ENCODE measurements at regions not wholly inside any gene's neighbourhood (a gene's known extent, or its start where the extent isn't known, plus 50 kb on each side); places are given as distances from the start of the nearest gene placed in this dataset.
"Not testable (repeated sequence)": the region's sequence is repeated elsewhere in the genome, so short reads cannot be mapped to it uniquely, and the experiment has no call there.

DNA sequence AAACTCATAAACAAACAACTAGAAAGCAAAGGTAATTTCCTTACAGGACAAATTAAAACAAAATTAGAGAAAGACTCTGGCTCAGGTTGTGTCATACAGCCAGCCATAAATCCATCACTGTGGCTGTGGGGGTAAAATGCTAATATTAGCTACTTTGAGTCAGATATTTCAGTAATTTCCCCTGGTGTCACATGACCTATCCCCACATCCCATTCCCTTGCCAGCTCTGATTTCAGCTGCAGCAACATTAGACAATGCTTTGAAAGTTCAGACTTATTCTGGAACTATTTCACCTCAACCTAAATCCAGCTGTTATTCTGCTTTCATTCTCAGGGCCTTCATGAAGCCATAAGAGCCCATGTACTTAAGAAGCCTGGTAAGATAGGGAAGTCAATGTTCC is 55.3 kb downstream of the RPL10L start:
- DNase-seq, result peak; percentile 3 to 27

DNA sequence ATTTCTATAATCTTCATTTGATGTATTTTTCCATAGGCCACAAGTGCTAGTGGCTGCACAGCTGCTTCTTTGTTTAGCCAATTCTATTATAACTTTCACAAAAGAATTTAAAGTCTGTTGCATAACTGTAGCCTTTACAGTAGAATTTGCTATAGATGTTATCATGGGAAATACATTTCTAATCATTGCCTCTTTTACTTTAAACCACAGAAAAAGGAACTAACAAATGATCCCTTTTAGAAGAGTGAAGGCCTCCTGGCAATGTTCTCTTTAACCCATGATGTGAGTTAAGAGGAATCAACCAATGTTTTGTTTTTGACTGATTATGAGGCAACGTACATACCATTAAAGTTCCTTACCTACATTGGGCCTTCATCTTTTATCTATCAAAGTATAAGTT is 68.8 kb downstream of the RPL10L start:
- DNase-seq, result no peak

DNA sequence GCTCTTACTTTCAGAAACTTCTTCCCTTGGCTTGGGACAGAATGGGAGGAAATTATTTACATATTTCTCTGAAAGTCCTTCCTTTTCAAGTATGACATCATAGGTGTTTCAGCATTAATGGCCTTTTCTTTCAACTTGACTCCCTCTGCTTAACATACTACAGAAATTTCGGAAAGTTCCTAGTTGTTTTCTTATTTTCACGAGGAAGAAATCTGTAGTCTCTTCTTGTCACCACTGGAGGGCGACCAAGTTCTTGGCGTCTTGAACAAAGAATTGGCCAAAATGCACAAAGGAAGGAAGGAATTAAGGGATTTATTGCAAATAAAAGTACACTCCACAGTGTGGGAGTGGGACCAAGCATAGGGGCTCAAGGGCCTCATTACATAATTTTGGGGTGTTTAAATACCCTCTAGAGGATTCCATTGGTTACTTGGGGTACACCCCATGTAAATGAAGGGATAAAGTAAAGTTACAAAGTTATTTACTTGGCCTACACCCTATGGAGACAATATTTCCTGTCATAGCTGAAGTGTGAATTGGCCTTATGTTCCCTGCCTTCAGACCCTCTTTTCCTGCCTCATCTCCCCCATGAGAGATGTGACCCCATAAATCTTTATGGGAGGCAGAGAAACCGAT is 70.4 kb downstream of the RPL10L start:
- DNase-seq, result peak; percentile 20 to 45

DNA sequence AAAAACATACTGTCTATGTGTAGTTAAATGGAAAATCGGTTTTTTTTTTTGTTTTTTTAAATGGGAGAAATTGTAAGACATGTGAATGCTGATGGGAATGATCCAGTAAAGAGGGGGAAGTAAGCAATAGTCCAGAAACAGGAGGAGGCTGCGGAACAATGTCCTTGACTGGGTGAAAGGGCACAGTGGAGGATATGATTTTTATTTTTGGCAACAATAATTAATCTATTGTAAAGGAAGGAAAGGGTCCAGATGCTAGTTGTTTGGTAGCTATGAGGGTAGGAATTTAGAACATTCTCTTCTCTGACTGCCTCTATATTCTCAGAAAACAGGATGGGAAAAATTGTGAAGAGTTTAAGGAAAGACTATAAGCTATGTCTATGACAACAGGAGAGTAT is 76.6 kb downstream of the RPL10L start:
- no peak for DNase-seq

DNA sequence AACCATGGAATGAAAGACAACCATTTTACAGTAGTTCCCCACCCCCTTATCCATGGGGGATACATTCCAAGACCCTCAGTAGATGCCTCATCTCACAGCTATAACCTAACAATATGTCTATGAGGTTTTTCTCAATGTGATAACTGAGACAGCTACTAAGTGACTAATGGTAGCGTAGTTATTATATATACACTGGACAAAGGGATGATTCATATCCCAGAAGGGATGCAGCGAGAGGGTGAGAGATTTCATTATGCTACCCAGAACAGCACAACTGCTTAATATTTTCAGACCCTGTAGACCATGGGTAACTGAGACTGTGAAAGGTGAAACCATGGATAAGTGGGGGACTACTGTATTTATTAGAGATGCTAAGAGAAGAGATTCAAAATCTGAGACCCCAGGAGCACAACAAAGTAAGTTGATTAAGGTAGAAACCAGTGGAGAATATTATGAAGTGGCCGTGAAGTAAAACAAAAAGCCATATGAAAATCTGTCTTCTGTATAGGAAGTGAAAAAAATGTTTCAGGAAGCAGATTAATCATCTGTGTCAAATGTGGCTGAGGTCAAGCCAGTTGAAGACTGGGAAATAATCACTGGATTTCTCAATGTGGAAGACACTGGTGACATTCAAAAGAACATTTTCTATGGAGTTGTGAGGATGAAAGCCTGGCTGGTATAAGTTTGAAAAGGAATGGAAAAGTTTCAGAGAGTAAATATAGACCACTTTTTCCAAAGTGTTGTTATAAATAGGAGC is 77.2 kb downstream of the RPL10L start:
- peak; percentile 36 to 38 for DNase-seq

DNA sequence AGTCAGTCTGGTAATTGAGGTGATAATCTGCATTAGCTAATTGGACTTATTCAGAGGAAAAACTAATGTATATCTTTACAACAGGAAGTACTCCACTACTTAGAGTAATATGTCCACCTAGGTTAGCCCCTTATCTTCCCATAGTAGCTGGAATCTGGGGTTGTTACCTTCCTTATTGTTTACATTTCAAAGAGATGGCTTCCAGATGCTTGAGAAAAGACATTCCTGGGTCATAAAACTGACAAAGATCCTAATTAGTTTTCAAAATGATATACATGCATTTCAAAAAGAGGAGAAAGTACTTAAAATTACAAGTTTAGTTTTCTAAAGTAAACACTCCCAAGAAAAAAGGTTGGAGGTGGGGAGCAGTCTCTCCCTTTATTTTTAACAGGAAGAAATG is 78.1 kb downstream of the RPL10L start:
- DNase-seq, result no peak

DNA sequence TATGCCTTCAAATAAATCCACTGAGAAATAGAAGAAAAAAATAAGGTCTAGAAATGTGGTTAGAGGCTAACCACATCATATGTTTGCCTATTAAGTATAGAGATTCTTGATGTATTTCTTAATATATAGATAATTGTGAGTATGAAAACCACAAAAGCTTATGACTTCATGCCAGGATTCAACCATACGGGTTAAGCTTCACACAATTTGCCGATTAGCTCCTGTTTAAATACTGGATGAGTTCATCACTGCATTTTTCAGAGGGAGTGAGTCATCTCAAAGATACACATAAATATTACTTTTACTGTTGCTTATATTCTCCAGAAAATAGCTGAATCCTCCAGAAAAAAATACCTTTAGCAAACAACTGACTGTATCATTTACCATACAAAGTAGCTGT is 79.6 kb downstream of the RPL10L start:
- no peak for DNase-seq

DNA sequence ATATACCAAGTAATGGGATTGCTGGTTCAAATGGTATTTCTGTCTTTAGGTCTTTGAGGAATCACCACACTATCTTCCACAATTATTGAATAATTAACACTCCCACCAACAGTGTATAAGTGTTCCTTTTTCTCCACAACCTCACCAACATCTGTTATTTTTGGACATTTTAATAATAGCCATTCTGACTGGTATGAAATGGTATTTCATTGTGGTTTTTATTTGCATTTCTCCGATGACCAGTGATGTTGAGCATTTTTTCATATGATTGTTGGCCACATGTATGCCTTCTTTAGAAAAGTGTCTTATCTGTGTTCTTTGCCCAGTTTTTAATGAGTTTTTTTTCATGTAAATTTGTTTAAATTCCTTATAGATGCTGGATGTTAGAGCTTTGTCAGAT is 83.4 kb downstream of the RPL10L start:
- DNase-seq, result not testable (repeated sequence)

DNA sequence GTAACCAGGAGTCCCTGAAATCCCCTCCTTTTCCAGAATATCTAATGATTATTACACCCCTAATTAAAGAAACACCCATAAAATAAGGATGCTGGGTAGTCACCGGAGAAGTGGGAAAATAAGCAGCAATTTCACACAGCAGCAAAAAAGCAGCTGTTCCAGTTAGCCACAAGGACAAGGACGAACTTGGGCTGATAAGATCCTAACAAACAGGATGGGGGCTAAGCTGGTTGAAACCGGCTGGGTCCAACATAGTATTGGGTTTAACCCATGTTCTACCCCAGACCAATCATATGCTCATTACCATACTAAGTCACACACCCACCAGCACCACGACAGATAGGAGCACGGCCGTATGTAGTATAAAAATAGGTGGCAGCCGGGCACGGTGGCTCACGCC is 100.7 kb downstream of the RPL10L start:
- DNase-seq, result no peak

DNA sequence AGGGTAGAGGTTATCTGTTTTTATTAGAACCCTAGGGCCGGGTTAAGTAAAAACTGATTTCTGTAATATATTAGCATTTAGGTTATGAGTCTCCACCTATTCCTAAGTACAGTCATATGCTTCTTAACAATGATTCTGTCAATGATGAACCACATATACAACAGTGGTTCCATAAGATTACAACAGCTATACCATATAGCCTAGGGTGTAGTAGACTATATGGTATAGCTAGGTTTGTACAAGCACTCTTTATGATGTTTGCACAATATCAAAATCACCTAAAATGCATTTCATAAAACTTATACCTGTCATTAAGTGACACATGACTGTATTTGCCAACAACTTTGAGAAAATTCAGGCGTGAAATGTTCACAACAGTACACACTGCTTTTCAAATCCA is 110.6 kb downstream of the RPL10L start:
- DNase-seq, result no peak

DNA sequence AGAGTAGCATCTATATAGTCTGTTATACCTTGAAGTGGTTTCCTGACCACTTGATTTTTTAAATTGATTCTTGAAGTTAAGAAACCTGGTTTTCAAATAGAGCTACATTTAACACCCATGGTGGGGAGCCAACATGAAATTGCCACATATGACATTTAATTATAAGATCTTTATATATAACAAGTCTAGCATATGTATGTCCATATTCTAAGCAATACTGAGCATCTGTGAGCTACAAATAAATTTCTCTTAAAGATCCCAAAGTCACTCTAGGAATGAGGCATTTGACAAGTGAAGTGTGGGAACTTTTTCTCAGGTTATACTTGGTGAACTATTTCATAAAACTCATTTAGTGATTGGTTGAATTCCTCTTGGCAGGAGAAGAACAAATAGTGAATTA is 132.5 kb downstream of the RPL10L start:
- no peak for DNase-seq

DNA sequence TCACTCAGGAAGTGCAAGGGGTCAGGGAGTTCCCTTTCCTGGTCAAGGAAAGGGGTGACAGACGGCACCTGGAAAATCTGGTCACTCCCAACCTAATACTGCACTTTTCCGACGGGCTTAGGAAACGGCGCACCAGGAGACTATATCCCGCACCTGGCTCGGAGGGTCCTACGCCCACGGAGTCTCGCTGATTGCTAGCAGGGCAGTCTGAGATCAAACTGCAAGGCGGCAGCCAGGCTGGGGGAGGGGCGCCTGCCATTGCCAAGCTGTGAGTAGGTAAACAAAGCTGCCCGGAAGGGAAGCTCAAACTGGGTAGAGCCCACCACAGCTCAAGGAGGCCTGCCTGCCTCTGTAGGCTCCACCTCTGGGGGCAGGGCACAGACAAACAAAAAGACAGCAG is 142.8 kb downstream of the RPL10L start:
- DNase-seq, result not testable (repeated sequence)

DNA sequence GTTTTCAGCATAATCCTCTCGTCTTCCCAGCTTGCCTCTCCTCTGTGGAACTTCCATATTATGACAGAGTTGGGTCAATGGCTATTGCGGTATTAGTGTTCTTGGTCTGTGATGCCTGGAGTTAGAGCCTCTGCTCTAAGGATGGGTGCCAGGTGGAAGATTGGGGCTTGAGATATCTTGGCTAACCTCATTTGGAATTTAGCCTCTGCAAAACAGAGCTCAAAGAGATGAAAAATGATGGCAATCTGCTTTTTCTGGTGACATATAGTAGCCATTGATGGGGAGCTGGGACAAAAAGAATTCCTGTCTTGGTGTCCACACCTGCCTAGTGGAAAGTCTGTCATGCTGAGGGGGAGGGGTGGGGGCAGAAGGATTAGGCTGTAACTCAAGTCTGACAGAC is 152.1 kb downstream of the RPL10L start:
- no peak for DNase-seq

DNA sequence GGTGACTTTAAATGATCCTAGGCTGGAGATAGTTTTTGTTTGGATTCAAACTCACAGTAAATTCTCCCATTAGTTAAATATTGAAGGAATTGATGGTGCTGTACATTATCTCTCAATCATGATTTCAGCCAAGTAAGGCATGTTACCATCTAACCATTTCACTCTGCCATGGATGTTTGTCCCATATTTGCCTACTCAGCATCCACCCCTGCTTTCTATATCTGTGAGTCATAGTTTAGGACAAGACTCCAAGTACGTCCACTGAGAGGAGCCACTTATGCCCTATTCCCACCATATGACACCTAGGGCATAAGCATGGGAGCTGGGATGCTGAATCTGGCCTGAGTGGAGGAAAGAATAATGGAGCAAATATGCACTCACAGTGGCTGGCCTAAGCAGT is 155.2 kb downstream of the RPL10L start:
- DNase-seq, result no peak

DNA sequence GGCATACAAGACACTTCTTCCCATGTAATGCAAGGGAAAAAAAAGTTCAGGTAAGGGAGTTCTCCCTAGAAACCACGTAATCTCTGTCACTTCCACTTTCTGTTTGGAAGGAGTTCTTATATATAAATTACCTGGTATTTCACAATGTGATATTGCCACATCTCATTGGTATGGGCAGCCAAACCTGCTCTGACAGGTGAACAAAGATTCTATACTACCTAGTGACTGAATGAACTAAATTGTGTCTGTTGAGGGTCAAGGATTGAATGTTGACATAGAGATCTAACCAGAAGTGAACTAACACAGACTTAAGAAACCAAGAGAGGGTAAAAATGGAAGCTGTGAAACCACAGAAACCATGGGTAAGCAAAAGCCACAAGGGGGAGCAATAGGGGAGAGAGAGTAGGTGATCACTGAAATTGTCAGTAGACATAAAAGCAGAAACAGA is 161.3 kb downstream of the RPL10L start:
- peak; percentile 8 to 17 for DNase-seq

DNA sequence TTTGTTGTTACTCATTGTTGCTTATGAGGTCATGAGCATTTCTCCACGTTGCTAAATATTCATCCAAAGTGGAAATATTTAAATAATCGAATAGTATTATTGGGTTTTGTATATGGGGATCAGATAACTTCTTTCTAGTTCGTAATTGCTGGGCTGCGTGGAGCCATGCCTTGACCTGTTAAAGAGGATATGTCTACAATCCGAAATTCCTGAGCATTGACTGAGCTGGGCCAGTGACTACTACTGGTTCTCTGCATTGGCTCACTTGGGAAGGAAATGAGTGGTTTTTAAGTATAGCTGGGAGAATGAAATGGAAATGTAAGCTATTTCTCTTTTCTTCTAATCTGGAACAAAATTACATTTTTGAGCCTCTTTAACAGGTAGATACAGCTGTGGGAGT is 163.2 kb downstream of the RPL10L start:
- DNase-seq, result no peak

DNA sequence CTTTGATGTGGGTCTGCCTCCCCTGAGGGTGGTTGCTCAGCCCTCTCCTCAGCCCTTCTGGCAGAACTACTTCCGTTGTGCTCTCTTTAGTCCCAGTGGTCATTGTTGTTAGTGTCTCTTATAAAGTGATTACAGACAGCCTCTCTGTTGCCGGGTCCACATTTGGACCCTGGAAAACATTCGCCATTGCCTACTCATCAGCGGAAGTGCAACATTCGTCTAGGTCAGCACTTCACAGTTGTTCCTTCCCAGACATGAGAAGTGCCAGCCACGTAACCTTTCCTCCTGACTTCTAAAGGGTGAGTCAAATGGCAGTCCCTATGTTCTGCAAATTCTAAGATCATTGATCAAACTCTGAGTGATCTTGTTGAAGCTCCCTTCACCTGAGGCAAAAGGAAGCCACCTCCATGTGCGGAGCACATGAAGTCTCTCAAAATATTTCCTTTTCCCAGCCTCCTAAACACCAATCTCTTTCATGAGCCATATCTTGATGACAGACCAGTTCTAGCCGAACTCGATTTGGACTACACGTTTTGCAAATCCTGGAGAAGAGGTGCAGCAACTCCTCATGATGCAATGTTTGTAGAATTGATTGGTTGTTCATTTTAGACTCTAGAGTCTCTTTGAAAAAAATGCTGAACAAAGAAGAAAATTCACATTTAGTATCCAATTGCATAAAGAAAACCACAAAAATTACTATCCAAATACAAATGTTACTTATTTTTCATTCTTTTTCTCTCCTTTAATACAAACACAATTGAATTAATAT is 163.8 kb downstream of the RPL10L start:
- no peak for DNase-seq

DNA sequence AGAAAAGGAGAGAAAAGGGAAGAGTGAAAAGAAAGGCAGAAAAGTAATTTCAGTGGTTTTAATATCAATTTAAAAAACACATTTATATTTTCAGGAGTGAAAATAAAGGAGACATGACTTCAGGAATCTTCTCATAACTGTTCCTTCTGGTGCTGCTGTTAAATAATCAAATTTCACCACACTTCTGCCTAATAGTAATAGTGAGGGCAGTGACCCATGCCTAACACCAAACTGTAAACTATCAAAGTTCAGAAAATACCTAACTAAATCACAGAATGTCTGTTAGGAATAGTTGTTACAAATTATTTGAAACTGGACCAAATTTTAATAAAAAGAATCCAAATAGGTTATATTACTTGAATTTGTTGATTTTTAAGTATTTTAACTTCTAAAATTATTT is 169.4 kb downstream of the RPL10L start:
- no peak for DNase-seq

DNA sequence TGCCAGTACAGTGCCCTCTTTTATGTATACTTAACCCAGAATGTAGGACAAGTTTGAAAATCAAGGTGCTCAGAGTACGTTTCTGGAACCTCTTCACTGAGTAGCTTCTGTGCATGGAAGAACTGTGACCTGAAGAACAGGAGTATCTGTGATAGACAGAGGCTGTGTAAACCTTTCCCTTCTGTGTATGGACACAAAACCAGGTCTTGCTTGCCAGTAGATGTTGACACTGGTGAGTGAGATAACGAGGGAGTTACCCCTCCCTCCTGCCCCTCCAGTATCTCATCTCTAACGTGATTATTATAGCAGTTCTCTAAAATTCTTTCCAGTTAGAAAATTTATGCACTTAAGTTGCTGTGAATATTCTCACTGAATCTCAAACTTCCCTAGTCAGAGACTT is 170.8 kb downstream of the RPL10L start:
- DNase-seq, result no peak

DNA sequence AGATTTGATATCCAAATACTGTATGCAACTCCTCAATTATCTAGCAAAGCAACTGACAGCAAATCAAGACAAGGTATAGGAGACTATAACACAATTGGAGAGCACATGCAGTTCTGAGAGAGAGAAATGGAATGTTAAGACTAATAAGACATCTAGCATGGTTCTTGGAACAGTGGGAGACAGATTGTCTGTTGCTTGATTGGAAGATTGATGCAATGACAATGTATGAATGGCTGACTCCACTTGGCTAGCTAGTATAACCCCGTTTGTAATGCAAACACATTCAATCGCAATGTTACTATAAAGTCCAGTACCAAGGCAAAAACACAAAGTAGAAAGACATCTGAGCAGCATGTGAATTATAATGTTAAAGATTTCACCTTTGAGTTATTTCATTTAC is 179.3 kb downstream of the RPL10L start:
- DNase-seq, result no peak

DNA sequence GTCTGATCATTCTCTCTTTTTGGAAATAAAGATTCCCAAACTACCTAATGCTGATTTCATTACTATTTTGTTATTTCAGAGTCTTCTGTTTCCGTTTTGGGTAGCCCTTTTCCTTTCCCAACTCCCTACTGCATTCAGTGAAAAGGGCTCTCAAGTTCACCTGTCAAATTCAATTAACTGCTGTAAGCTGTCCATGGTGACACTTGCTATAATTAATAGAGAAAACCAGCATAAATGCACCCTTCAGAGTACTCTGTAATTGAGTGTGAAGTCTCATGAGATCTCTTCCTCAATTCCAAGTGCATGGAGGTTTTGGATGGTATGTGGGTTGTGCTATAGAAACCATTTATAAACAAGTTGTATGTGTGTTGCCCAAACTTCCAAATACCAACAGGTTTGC is 187.2 kb downstream of the RPL10L start:
- no peak for DNase-seq

DNA sequence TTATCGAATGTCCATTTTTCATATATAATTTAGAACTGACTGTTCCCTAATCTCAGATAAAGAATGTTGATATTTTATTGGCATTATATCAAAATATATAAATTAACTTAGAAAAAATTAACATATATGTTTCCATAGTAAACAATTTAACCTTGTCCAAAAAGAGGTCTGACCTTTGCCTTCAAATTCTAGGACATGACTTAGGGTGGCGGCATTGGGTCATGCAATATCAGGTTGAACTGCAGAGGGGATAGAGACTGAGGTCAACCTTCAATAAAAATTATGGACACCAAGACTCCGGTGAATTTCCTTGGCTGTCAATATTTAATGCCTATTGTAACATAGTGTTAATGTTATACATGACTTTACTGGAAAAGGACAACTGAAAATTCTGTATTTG is 199.8 kb downstream of the RPL10L start:
- DNase-seq, result no peak

DNA sequence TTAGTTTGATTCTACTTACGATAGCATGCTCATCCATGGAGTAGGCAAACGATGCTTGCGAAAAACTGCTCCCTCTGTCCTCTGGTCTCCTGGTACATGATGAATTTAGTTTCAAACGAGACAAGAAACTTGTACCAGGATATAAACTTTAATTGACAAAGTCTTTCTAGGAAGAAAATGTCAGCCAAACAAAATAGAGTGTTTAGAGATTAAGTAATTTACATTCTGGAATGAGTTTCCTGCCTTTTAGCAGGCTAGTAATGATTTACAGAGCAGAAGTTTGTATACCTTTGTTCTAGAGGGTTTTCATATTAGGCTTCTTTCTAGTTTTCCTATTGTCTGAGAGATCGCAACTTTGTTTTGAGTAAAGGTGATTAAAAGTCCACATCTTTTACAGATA is 206.9 kb downstream of the RPL10L start:
- DNase-seq, result no peak

DNA sequence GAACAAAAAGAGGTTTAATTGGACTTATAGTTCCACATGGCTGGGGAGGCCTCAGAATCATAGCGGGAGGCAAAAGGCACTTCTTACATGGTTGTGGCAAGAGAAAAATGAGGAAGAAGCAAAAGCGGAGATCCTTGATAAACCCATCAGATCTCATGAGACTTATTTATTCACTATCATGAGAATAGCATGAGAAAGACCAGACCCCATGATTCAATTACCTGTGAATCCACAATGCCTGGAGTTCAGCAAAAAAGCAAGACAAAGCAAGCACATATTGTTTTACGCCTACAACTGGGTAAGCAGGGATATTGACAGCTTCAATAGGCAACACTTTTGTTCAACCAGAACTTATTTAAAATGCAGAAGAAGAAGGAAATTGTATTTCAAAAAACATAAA is 218.2 kb downstream of the RPL10L start:
- DNase-seq, result no peak

Data from inflammatory macrophage (primary cell).